ENCODE measurements at regions not wholly inside any gene's neighbourhood (a gene's known extent, or its start where the extent isn't known, plus 50 kb on each side); places are given as distances from the start of the nearest gene placed in this dataset.

- no peak for DNase-seq (ENCODE audit: extremely low spot score)
- TF ChIP-seq FOXK2 (IDR thresholded peaks at IDR 0.05) (no peak), ARNT (IDR thresholded peaks at IDR 0.05) (no peak), BHLHE40 (IDR thresholded peaks at IDR 0.05; ENCODE audit: borderline replicate concordance) (no peak), FOXA1 (IDR thresholded peaks at IDR 0.05) (no peak), LEF1 (IDR thresholded peaks at IDR 0.05; ENCODE audit: borderline replicate concordance) (no peak)
- CTCF ChIA-PET = no interaction called here
- POLR2A ChIA-PET = no interaction called here
These were observed 290.8 kb downstream of the NFKBIZ start for GRCh38 chr3:102140116-102140515.

- no peak for DNase-seq (ENCODE audit: extremely low spot score)
- CTCF ChIA-PET = interaction anchor here (0.6 kb wide), 1 partner anchor 347 kb away, joined by 3 read pairs; no protein-coding TSS in a partner anchor
- TF ChIP-seq L3MBTL2 (conservative IDR thresholded peaks at IDR 0.05) (no peak), LEF1 (IDR thresholded peaks at IDR 0.05; ENCODE audit: borderline replicate concordance) (no peak), ARNT (IDR thresholded peaks at IDR 0.05) (no peak), FOXK2 (IDR thresholded peaks at IDR 0.05) (no peak), SP1 (IDR thresholded peaks at IDR 0.05) (no peak), ELF4 (IDR thresholded peaks at IDR 0.05) (no peak)
- POLR2A ChIA-PET = no interaction called here
These were observed 292.0 kb downstream of the NFKBIZ start for GRCh38 chr3:102141096-102141927.

GRCh38 chr3:102141928-102142239, 292.6 kb downstream of the NFKBIZ start:
- no peak for DNase-seq (ENCODE audit: extremely low spot score)
- POLR2A ChIA-PET = no interaction called here
- CTCF ChIA-PET = no interaction called here

GRCh38 chr3:102142379-102143060, 292.3 kb upstream of the ZPLD1 start:
- CTCF ChIA-PET = no interaction called here

More at GRCh38 chr3:102141928-102142239, 292.6 kb downstream of the NFKBIZ start:
- TF ChIP-seq LEF1 (IDR thresholded peaks at IDR 0.05; ENCODE audit: borderline replicate concordance) (no peak), ELF4 (IDR thresholded peaks at IDR 0.05) (no peak), HDGF (IDR thresholded peaks at IDR 0.05; ENCODE audit: borderline replicate concordance) (no peak)

GRCh38 chr3:102143536-102143935, 291.3 kb upstream of the ZPLD1 start:
- TF ChIP-seq FOXK2 (IDR thresholded peaks at IDR 0.05) (no peak), NFRKB (IDR thresholded peaks at IDR 0.05) (no peak), ARNT (IDR thresholded peaks at IDR 0.05) (no peak)
- no peak for DNase-seq (ENCODE audit: extremely low spot score)
- ChIA-PET POLR2A (interaction anchor here (1.4 kb wide), 1 partner anchor 30 kb away, joined by 5 read pairs; no protein-coding TSS in a partner anchor), CTCF (no interaction called here)

More at GRCh38 chr3:102142379-102143060, 292.3 kb upstream of the ZPLD1 start:
- POLR2A ChIA-PET = interaction anchor here (1.4 kb wide), 1 partner anchor 28 kb away, joined by 5 read pairs; no protein-coding TSS in a partner anchor
- DNase-seq (ENCODE audit: extremely low spot score) = no peak
- TF ChIP-seq FOXA1 (IDR thresholded peaks at IDR 0.05) = no peak
- TF ChIP-seq ARNT (IDR thresholded peaks at IDR 0.05) = no peak
- TF ChIP-seq NFRKB (IDR thresholded peaks at IDR 0.05) = no peak
- TF ChIP-seq FOXK2 (IDR thresholded peaks at IDR 0.05) = no peak
- TF ChIP-seq CTBP1 (IDR thresholded peaks at IDR 0.05; ENCODE audit: borderline replicate concordance) = no peak

GRCh38 chr3:102144063-102144462, 290.8 kb upstream of the ZPLD1 start:
- ChIA-PET POLR2A (no interaction called here), CTCF (no interaction called here)
- no peak for TF ChIP-seq ELF4 (IDR thresholded peaks at IDR 0.05)
- no peak for DNase-seq (ENCODE audit: extremely low spot score)

GRCh38 chr3:102148598-102149337, 286.0 kb upstream of the ZPLD1 start:
- TF ChIP-seq L3MBTL2 (conservative IDR thresholded peaks at IDR 0.05) = no peak
- TF ChIP-seq PKNOX1 (IDR thresholded peaks at IDR 0.05) = no peak
- no peak for TF ChIP-seq FOXA1 (IDR thresholded peaks at IDR 0.05)
- TF ChIP-seq ELF4 (IDR thresholded peaks at IDR 0.05) = no peak
- TF ChIP-seq SUZ12 (IDR thresholded peaks at IDR 0.05) = no peak
- no peak for TF ChIP-seq ZNF384 (IDR thresholded peaks at IDR 0.05)
- no peak for TF ChIP-seq TARDBP (IDR thresholded peaks at IDR 0.05)
- TF ChIP-seq CTBP1 (IDR thresholded peaks at IDR 0.05; ENCODE audit: borderline replicate concordance) = no peak
- TF ChIP-seq FOXM1 (IDR thresholded peaks at IDR 0.05; ENCODE audit: borderline replicate concordance) = no peak
- TF ChIP-seq LEF1 (IDR thresholded peaks at IDR 0.05; ENCODE audit: borderline replicate concordance) = no peak
- no peak for TF ChIP-seq ARNT (IDR thresholded peaks at IDR 0.05)
- no peak for TF ChIP-seq BHLHE40 (IDR thresholded peaks at IDR 0.05; ENCODE audit: borderline replicate concordance)
- no peak for TF ChIP-seq FOXK2 (IDR thresholded peaks at IDR 0.05)
- TF ChIP-seq SP1 (IDR thresholded peaks at IDR 0.05) = no peak
- no peak for TF ChIP-seq HDGF (IDR thresholded peaks at IDR 0.05; ENCODE audit: borderline replicate concordance)
- no peak for TF ChIP-seq NFRKB (IDR thresholded peaks at IDR 0.05)
- no peak for DNase-seq (ENCODE audit: extremely low spot score)
- ChIA-PET CTCF (no interaction called here), POLR2A (no interaction called here)

GRCh38 chr3:102151935-102152334, 282.9 kb upstream of the ZPLD1 start:
- no peak for DNase-seq (ENCODE audit: extremely low spot score)
- CTCF ChIA-PET = no interaction called here
- POLR2A ChIA-PET = no interaction called here
- no peak for TF ChIP-seq TARDBP (IDR thresholded peaks at IDR 0.05)
- TF ChIP-seq SUZ12 (IDR thresholded peaks at IDR 0.05) = no peak
- TF ChIP-seq FOXK2 (IDR thresholded peaks at IDR 0.05) = no peak
- TF ChIP-seq NFRKB (IDR thresholded peaks at IDR 0.05) = no peak
- no peak for TF ChIP-seq FOXM1 (IDR thresholded peaks at IDR 0.05; ENCODE audit: borderline replicate concordance)
- no peak for TF ChIP-seq ELF4 (IDR thresholded peaks at IDR 0.05)
- no peak for TF ChIP-seq LEF1 (IDR thresholded peaks at IDR 0.05; ENCODE audit: borderline replicate concordance)
- TF ChIP-seq ZNF384 (IDR thresholded peaks at IDR 0.05) = no peak
- no peak for TF ChIP-seq L3MBTL2 (conservative IDR thresholded peaks at IDR 0.05)
- no peak for TF ChIP-seq BHLHE40 (IDR thresholded peaks at IDR 0.05; ENCODE audit: borderline replicate concordance)
- no peak for TF ChIP-seq CTBP1 (IDR thresholded peaks at IDR 0.05; ENCODE audit: borderline replicate concordance)
- no peak for TF ChIP-seq PKNOX1 (IDR thresholded peaks at IDR 0.05)

All from HEK293T (cell line).